Mesendoderm (in vitro differentiated cells): ENCODE measurements at regions not wholly inside any gene's neighbourhood (a gene's known extent, or its start where the extent isn't known, plus 50 kb on each side); places are given as distances from the start of the nearest gene placed in this dataset.
"Not testable (repeated sequence)": the region's sequence is repeated elsewhere in the genome, so short reads cannot be mapped to it uniquely, and the experiment has no call there.

Experiments
- DNase-seq: peaks from one replicate; pipeline ENCODE4 v3.0.0; 2013
- H2AK5ac ChIP-seq: 2 replicates; pipeline ENCODE4 v1.6.1; 2013; ENCODE audit warnings: low read length, inconsistent platforms
- H2BK120ac ChIP-seq: 2 replicates; pipeline ENCODE4 v1.6.1; 2013; ENCODE audit warnings: low read depth, mild to moderate bottlenecking, low read length, moderate library complexity, mixed read lengths
- H2BK15ac ChIP-seq: replicated peaks from 2 replicates; pipeline ENCODE4 v1.6.1; 2013; ENCODE audit warnings: low read depth, mild to moderate bottlenecking, moderate library complexity
- H2BK5ac ChIP-seq: 2 replicates; pipeline ENCODE4 v1.6.1; 2013; ENCODE audit warnings: low read length, inconsistent platforms
- H3K18ac ChIP-seq: 2 replicates; pipeline ENCODE4 v1.6.1; 2013; ENCODE audit warnings: mild to moderate bottlenecking, low read length, mixed read lengths
- H3K23ac ChIP-seq: one replicate; pipeline ENCODE4 v1.6.1; 2013; ENCODE audit warnings: low read length
- H3K27ac ChIP-seq: 2 replicates; pipeline ENCODE4 v1.5.1; 2013; ENCODE audit warnings: low read depth, mild to moderate bottlenecking, inconsistent platforms, low read length, moderate library complexity
- H3K27me3 ChIP-seq: 2 replicates; pipeline ENCODE4 v1.6.1; 2013; ENCODE audit warnings: low read length, control low read depth, mild to moderate bottlenecking, inconsistent platforms; ENCODE audit not compliant: insufficient read depth, poor library complexity
- H3K36me3 ChIP-seq: 2 replicates; pipeline ENCODE4 v1.6.1; 2013; ENCODE audit warnings: low read length, inconsistent platforms; ENCODE audit not compliant: control insufficient read depth, insufficient read depth
- H3K4ac ChIP-seq: one replicate; pipeline ENCODE4 v1.6.1; 2013; ENCODE audit warnings: low read depth, mild to moderate bottlenecking, low read length, moderate library complexity
- H3K4me1 ChIP-seq: 2 replicates; pipeline ENCODE4 v1.6.1; 2013; ENCODE audit warnings: low read depth, low read length, inconsistent platforms; ENCODE audit not compliant: control insufficient read depth
- H3K4me2 ChIP-seq: 2 replicates; pipeline ENCODE4 v1.6.1; 2013; ENCODE audit warnings: low read length
- H3K4me3 ChIP-seq: 2 replicates; pipeline ENCODE4 v1.5.1; 2013; ENCODE audit warnings: mild to moderate bottlenecking, low read length
- H3K56ac ChIP-seq: one replicate; pipeline ENCODE4 v1.6.1; 2013; ENCODE audit warnings: low read length
- H3K79me1 ChIP-seq: 2 replicates; pipeline ENCODE4 v1.6.1; 2013; ENCODE audit warnings: low read length, inconsistent platforms
- H3K79me2 ChIP-seq: 2 replicates; pipeline ENCODE4 v1.6.1; 2013; ENCODE audit warnings: mild to moderate bottlenecking, low read length; ENCODE audit not compliant: control insufficient read depth, insufficient read depth
- H3K9ac ChIP-seq: 2 replicates; pipeline ENCODE4 v1.6.1; 2013; ENCODE audit warnings: low read length, inconsistent platforms
- H4K5ac ChIP-seq: one replicate; pipeline ENCODE4 v1.6.1; 2013; ENCODE audit warnings: low read length
- H4K8ac ChIP-seq: one replicate; pipeline ENCODE4 v1.6.1; 2013; ENCODE audit warnings: low read depth, mild to moderate bottlenecking, control low read depth, low read length, moderate library complexity
- WGBS: extraction: QIAGEN DNeasy Blood & Tissue Kit; methylation state at CpG from one replicate; pipeline ENCODE4 v1.1.7; 2013; ENCODE audit warnings: low lambda C conversion rate, missing lambda C conversion rate; ENCODE audit not compliant: insufficient coverage; ENCODE audit errors: extremely low coverage; 5-methylcytosine and 5-hydroxymethylcytosine counted together

DNA sequence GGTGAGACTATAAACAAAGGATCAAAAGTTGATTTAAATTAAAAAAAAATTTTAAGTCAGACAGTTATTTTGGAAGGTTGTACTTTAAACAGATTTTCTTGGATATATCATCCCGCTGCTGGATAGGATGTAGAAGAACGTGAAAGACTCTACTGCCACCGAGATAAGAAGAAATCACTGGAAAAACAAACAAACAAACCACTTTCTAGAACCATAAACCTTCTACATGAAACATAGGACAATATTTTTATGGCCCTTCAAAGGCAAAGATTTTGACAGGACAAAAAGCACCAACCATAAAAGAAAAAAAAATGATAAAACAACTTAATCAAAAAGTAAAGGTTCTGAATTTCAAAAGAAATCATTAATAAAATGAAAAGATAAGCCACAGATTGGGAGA lies 268.2 kb upstream of the DAAM1 start:
- H3K4me3 ChIP-seq: no peak overlapping the region
- no peaks in the 10 kb centered on the region for H3K4me1 ChIP-seq
- no peak overlapping the region for H3K56ac ChIP-seq
- no peak overlapping the region for H3K4me2 ChIP-seq
- H2AK5ac ChIP-seq: no peak overlapping the region
- no peak overlapping the region for H3K27ac ChIP-seq
- H3K23ac ChIP-seq: no peak overlapping the region
- no peak overlapping the region for H2BK15ac ChIP-seq
- H3K18ac ChIP-seq: no peak overlapping the region
- H3K79me2 ChIP-seq: no peaks in the 10 kb centered on the region
- no peak overlapping the region for H4K8ac ChIP-seq
- H3K79me1 ChIP-seq: no peaks in the 10 kb centered on the region
- H4K5ac ChIP-seq: no peak overlapping the region
- no peak for DNase-seq
- H3K36me3 ChIP-seq: no peaks in the 10 kb centered on the region
- no peak overlapping the region for H3K9ac ChIP-seq
- H2BK5ac ChIP-seq: no peak overlapping the region
- H2BK120ac ChIP-seq: no peak overlapping the region
- H3K4ac ChIP-seq: no peak overlapping the region
- H3K27me3 ChIP-seq: no peaks in the 10 kb centered on the region
- WGBS: no CpG with 5 or more reads among the region's 3 CpGs

- not testable (repeated sequence) for H4K8ac ChIP-seq, DNase-seq, H2BK15ac ChIP-seq, H3K56ac ChIP-seq, H3K79me2 ChIP-seq, H3K79me1 ChIP-seq, H3K27me3 ChIP-seq, H3K4me1 ChIP-seq, H3K23ac ChIP-seq, H3K4me3 ChIP-seq, H3K18ac ChIP-seq, H2BK120ac ChIP-seq, H4K5ac ChIP-seq, H3K36me3 ChIP-seq, H3K9ac ChIP-seq, H2BK5ac ChIP-seq, H3K27ac ChIP-seq, H3K4me2 ChIP-seq, H2AK5ac ChIP-seq, H3K4ac ChIP-seq
- WGBS: no CpG with 5 or more reads among the region's 3 CpGs
Observed at GRCh38 chr14:58922201-58922940, 266.1 kb upstream of the DAAM1 start.

DNA sequence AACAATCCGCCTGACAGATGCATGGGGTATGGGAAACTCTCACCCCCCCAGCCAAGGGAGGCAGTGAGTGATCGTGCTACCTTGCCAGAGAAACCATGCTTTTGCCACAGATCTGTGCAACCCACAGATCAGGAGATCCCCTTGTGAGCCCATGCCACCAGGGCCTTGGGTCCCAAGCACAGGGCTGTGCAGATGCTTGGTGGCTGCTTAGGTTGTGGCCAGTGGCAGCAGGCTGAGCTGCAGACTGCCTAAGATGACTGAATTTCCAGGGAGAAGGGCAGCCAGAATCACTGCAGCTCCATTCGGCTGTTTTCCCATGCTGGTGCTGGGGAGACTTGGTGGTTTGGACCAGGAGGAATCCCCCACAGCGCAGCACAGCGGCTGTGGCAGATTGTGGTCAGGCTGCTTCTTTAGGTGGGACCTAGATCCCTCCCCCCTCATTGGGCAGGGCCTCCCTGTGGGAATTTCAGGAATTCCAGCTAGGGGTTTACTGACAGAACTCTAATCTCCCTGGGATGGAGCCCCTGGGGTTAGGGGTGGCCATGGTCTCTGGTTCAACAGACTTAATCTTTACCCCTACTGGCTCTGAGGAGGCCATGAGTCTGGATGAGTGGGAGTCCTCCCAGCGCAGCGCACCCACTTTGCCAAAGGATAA lies 264.6 kb upstream of the DAAM1 start:
- Histone ChIP-seq H2BK120ac (no peak overlapping the region), H4K5ac (no peak overlapping the region), H3K36me3 (no peaks in the 10 kb centered on the region), H3K27me3 (no peaks in the 10 kb centered on the region), H3K79me1 (no peaks in the 10 kb centered on the region), H3K4ac (no peak overlapping the region), H3K4me3 (no peak overlapping the region), H3K18ac (no peak overlapping the region), H2BK5ac (no peak overlapping the region), H2AK5ac (no peak overlapping the region), H2BK15ac (no peak overlapping the region), H4K8ac (no peak overlapping the region), H3K4me2 (no peak overlapping the region), H3K9ac (no peak overlapping the region), H3K27ac (no peak overlapping the region), H3K23ac (peak overlapping the region; percentile 37), H3K56ac (no peak overlapping the region), H3K4me1 (no peaks in the 10 kb centered on the region), H3K79me2 (no peaks in the 10 kb centered on the region)
- WGBS: no CpG with 5 or more reads among the region's 7 CpGs
- peak; percentile 73 for DNase-seq

DNA sequence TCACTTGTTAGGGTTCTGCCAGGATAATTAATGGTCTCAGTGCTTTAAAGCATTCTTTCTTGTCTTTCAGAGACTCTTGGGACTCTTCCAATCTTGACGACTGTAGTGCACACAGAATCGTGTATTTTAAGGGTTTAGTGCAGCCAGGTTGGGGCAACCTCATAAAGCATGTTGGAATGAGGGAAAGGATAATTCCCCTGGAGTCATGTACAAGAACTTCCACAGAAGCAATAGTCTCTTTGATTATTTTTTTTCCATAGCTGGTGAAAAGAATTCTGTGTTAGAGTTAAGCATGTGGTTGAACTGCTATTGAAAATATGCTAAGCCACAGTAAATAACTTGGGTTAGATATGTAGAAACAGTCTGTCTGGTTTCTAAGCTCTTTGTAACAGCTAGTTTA lies 246.8 kb upstream of the DAAM1 start:
- H2BK5ac ChIP-seq: no peak overlapping the region
- no peak overlapping the region for H2AK5ac ChIP-seq
- no peaks in the 10 kb centered on the region for H3K79me1 ChIP-seq
- H2BK120ac ChIP-seq: no peak overlapping the region
- H3K18ac ChIP-seq: no peak overlapping the region
- no peak overlapping the region for H3K56ac ChIP-seq
- no peak overlapping the region for H4K8ac ChIP-seq
- H3K27me3 ChIP-seq: no peaks in the 10 kb centered on the region
- no peak overlapping the region for H4K5ac ChIP-seq
- WGBS: no CpG with 5 or more reads among the region's 2 CpGs
- H3K4me1 ChIP-seq: no peaks in the 10 kb centered on the region
- no peak overlapping the region for H3K9ac ChIP-seq
- no peak overlapping the region for H3K4ac ChIP-seq
- no peak overlapping the region for H3K23ac ChIP-seq
- H3K36me3 ChIP-seq: no peaks in the 10 kb centered on the region
- H2BK15ac ChIP-seq: no peak overlapping the region
- no peak overlapping the region for H3K27ac ChIP-seq
- no peak for DNase-seq
- no peak overlapping the region for H3K4me3 ChIP-seq
- no peaks in the 10 kb centered on the region for H3K79me2 ChIP-seq
- no peak overlapping the region for H3K4me2 ChIP-seq

DNA sequence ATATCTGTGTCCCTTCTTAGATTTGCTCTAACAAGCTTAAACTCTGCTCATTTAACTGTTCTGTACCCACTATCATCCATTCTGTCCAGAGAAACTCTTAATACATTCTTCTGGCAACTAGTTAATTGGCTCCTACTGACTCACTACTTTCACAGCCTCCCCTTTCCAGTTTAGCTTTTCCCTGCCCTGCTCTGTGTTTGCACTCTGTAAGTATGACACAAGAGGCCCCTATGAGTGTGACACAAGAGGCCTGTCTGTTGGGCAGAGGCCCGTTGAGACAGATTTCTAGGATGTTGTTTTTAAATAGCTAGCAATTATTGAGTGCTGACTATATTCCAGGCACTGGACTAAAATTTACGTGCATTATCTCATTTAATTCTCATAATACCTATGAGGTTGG lies 246.0 kb upstream of the DAAM1 start:
- Histone ChIP-seq H3K36me3 (no peaks in the 10 kb centered on the region), H3K4ac (no peak overlapping the region), H3K56ac (no peak overlapping the region), H4K5ac (no peak overlapping the region), H2BK5ac (no peak overlapping the region), H2BK120ac (no peak overlapping the region), H3K79me1 (no peaks in the 10 kb centered on the region), H3K4me1 (no peaks in the 10 kb centered on the region), H2BK15ac (no peak overlapping the region), H4K8ac (no peak overlapping the region), H3K4me3 (no peak overlapping the region), H3K27ac (no peak overlapping the region), H3K9ac (no peak overlapping the region), H3K18ac (no peak overlapping the region), H2AK5ac (no peak overlapping the region), H3K27me3 (no peaks in the 10 kb centered on the region), H3K4me2 (no peak overlapping the region), H3K23ac (no peak overlapping the region), H3K79me2 (no peaks in the 10 kb centered on the region)
- no peak for DNase-seq
- WGBS: no CpG with 5 or more reads among the region's 2 CpGs
